H1 (cell line): ENCODE measurements at regions not wholly inside any gene's neighbourhood (a gene's known extent, or its start where the extent isn't known, plus 50 kb on each side); places are given as distances from the start of the nearest gene placed in this dataset.

Source experiments
- CBX5 ChIP-seq: fragments of 300-800, 300-1000 bp; sonication (generic); IDR thresholded peaks from 2 replicates; pipeline ENCODE4 v1.7.1; 2016; ENCODE audit warnings: antibody characterized with exemption, low read length, low read depth
- CTCF ChIP-seq, 3 experiments: IDR thresholded peaks; 1 replicate in 2 of 3; 2 replicates in 1 of 3; pipeline versions ENCODE4 v1.5.1 to v1.6.1; 2011; ENCODE audit warnings: low read length in 3 of 3, mild to moderate bottlenecking in 3 of 3, inconsistent platforms in 2 of 3, low read depth in 1 of 3, moderate library complexity in 1 of 3; ENCODE audit not compliant: insufficient read depth in 1 of 3; ENCODE audit errors: control extremely low read depth in 1 of 3
- GABPA ChIP-seq: IDR thresholded peaks from 2 replicates; pipeline ENCODE4 v1.6.1; 2011; ENCODE audit warnings: mild to moderate bottlenecking, low read length, moderate library complexity, borderline replicate concordance; ENCODE audit not compliant: insufficient read depth
- MAX ChIP-seq: IDR thresholded peaks from 2 replicates; pipeline ENCODE4 v1.6.1; 2012; ENCODE audit warnings: inconsistent platforms
- POLR2A ChIP-seq, 2 experiments: IDR thresholded peaks; 1 replicate in 1 of 2; 2 replicates in 1 of 2; pipeline ENCODE4 v1.6.1; 2011; ENCODE audit warnings: low read depth in 2 of 2, low read length in 2 of 2, mild to moderate bottlenecking in 2 of 2; ENCODE audit errors: control extremely low read depth in 1 of 2
- RFX5 ChIP-seq: IDR thresholded peaks from 2 replicates; pipeline ENCODE4 v1.6.1; 2011; ENCODE audit warnings: low read depth, low read length, improper control_type of control experiment, borderline replicate concordance

- TF ChIP-seq CTCF (IDR thresholded peaks at IDR 0.05; ENCODE audit: control extremely low read depth in 1 of 3, insufficient read depth in 1 of 3, low read depth in 1 of 3, low read length in 3 of 3) (no peak), MAX (no peak), GABPA (no peak), POLR2A (IDR thresholded peaks at IDR 0.05; ENCODE audit: control extremely low read depth in 1 of 2, low read depth in 2 of 2, low read length in 2 of 2) (no peak), RFX5 (no peak), CBX5 (no peak)
Measured at GRCh38 chr10:28798964-28799363, 121.6 kb downstream of the BAMBI start.
